GM19455 (cell line): ENCODE measurements at regions not wholly inside any gene's neighbourhood (a gene's known extent, or its start where the extent isn't known, plus 50 kb on each side); places are given as distances from the start of the nearest gene placed in this dataset.

Experiments
- ATAC-seq: cut with Tn5 transposase; IDR thresholded peaks from one replicate; pipeline ENCODE4 v1.9.1; 2021; ENCODE audit not compliant: unreplicated experiment

- ATAC-seq, result no peak
These were observed 99.8 kb upstream of the ADGRL2 start for GRCh38 chr1:81700728-81701470.

DNA sequence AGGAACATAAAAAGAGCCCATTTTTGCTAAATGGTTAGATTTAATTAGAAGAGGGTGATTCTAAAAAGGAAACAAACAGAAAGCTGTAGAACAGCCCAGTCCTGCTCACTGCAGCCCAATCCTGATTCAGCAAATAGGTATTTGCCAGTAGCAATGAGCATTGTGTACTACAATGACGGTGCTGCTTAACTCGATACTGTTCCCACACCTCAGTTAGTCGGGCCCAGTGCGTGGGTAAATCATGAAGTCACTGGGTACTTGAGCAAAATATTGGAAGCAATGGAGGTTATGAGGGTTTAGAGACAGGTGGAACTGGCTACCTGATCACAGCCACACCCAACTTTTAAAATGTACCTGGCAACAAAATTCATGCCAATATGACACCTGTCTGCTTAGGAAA lies 101.5 kb upstream of the ADGRL2 start:
- ATAC-seq, result no peak

GRCh38 chr1:81695741-81696140 lies 105.0 kb upstream of the ADGRL2 start:
- ATAC-seq, result no peak

GRCh38 chr1:81693316-81693715 lies 107.4 kb upstream of the ADGRL2 start:
- ATAC-seq, result no peak

- no peak for ATAC-seq
These were observed 109.9 kb upstream of the ADGRL2 start for GRCh38 chr1:81690676-81691453.

DNA sequence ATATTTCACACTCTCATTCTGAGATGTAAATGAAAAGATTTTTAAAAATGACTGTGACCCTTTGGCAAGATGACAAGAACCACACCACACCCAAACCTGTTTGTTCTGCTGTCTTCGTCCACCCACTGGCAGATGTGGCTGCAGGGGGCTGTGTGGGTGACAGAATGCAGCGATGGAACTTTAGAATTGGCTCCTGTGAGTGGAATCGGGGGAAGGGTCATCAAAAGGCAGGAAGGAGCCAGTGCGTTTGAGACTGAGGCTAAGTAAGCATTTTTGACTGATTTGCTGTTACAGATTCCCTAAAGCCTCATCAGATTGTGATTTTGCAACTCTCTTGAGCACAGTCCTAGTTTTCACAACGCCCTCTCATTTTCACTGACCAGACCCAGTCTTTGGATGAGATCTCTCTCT lies 111.2 kb upstream of the ADGRL2 start:
- ATAC-seq, result no peak

DNA sequence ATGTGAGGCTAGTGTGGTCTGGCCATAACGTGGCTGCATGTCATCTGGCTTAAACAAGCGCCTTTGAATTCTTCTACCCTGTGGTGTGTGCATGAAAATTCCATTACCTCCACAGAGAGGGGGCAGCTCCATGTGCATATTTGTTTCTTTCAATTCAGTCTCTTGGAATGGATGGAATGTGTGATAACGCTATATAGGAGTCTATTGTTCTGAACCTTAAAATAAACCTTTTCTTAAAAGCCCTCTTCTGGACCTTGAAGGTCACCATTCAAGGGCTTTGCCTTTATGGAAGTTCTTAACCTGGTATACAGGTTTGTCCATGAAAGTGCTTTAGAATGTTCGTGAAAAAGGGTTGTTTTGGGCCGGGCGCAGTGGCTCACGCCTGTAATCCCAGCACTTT lies 118.2 kb upstream of the ADGRL2 start:
- ATAC-seq, result no peak

DNA sequence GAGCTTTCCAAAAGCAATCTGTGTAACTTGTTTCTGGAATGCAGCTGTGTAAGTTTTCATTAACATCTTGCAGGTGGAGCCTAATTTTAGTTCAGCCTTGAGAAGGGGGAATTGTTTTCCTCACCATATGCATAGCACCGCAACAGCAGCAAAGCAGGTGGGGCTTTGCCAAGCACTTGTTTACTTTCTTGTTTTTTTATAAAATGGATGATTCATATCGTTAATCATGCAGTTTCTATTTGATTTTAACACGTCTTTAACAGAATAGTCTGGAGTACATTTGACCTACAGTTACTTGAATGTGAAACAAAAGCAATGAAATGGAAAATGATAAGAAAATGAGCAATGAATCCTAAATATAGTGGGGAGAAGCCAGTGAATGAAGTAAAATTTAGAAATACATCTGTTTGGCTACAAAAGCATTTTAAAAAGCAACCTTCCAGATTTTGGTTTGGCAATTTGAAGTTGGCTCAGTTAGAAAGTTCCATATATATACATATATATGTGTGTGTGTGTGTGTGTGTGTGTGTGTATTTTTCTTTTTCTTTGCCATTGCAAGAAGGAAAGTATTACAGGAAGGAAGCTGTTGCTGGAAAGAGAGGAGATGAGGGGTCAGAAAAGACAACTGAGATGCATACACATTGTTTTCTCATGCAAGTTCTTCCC lies 119.0 kb upstream of the ADGRL2 start:
- ATAC-seq, result no peak

GRCh38 chr1:81681114-81681513 lies 119.6 kb upstream of the ADGRL2 start:
- ATAC-seq, result no peak

DNA sequence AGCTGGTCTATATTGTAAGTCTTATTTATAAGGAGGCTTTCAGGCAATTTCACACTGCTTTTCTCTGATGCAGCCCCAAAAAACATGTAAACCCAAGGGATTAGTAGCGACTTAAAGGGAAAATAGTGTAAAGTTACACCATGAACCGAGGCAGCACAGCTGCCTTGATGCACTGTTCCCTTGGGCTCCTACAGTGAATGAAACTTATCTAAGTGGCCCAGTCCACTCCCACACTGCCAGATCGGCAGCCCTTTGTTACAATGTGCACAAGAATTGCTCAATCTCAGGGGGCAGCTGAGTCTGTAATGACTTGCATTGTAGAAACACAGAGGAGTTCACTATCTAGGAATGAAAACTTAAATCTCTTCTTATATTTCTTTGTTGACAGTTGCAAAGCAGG lies 120.8 kb upstream of the ADGRL2 start:
- no peak for ATAC-seq

DNA sequence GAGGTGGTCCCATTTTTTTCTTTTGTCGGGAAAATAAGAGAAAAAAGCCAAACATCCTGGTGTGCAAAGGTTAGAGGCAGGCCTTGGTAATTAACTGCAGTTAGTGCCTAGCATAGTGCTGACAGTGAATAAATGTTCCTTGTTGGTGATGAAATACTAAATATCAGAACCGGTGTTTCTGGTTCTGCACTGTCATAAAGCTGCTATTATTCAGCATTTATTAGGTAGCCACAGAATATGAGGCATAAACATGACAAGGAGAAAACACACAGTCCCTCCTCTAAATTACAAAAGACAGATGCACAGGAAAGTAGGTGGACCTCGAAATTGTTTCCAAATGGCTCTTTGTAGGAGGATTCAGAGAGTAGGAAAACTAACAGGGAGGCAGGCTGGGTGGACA lies 122.0 kb upstream of the ADGRL2 start:
- ATAC-seq, result no peak

DNA sequence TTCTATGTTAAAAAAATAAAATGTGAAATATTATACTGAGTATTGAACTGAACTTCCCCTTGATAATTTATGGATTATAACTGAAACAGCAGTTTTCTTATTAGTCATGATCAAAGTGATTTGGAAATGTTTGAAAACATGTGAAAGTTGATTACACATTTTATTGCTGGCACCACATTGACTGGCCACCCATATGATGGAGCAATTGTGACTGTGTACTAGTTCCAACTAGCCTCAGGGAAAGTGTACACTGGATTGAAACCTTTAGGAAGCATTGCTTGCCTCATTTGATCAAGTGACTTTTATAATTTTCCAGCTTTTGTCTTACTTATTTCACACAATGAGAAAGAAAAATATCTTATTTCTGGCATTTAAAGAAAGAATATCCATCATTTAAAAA lies 128.0 kb upstream of the ADGRL2 start:
- ATAC-seq, result no peak

DNA sequence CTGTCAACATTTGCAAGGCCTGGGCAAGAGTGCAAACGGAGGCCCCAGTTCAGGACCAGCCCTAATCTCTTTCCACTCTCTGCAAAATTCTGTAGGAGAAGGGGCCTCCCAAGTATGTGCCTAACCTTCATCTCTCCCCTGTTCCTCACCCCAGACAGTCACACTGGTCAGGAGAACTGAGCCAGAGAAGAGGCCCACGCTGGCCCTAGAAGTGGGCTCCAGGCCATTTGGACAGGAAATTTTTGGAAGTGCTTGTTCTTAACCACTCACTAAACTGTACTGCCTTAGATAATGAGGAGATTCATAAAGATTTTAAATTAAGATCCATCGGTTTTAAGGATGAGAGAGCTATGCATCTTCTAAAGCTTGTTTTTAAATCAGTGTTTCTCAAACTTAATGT lies 129.7 kb upstream of the ADGRL2 start:
- ATAC-seq, result no peak

DNA sequence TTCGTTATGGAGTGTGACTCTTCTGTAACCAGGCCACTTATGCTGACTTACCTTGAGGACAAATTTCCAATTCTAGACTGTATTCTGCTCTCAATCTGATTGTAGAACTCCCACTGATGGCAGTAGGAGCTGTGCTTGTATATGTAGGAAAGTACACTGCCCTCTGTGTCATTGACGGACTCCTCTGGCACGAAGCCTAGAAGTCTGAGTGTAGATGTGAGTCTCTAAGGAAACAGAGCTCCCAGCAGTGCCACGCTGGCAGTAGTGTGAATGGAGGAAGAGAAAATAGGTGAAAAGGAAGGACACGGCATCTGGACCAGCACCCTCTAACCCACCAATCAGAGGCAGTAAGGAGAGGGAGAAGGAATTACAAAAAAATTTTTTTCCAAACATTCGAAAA lies 130.4 kb upstream of the ADGRL2 start:
- ATAC-seq, result no peak

- no peak for ATAC-seq
These were observed 134.1 kb upstream of the ADGRL2 start for GRCh38 chr1:81666586-81666985.

- no peak for ATAC-seq
These were observed 136.4 kb upstream of the ADGRL2 start for GRCh38 chr1:81664341-81664740.

GRCh38 chr1:81662913-81663526 lies 137.7 kb upstream of the ADGRL2 start:
- ATAC-seq, result no peak

DNA sequence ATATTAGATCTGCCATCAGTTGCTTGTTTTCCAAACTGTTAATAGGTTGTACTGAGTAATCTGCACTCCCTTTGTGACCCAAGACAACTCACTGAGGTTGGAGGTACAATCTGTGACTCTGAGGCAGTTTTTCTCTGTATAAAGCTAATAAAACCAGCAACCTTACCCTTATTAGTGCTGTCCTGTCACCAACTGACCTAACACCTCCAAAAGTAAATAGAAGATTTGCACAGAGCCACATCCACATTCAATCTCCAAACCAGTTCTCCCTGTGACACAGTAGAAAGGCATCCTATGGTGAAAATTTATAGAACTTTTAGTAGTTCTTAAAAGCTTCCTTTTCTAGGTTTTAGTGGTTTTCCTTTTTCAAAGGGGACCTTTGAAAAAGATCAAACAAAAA lies 140.4 kb upstream of the ADGRL2 start:
- ATAC-seq, result no peak

- ATAC-seq, result no peak
These were observed 146.1 kb upstream of the ADGRL2 start for GRCh38 chr1:81654657-81655056.

- no peak for ATAC-seq
These were observed 146.6 kb upstream of the ADGRL2 start for GRCh38 chr1:81654147-81654546.

DNA sequence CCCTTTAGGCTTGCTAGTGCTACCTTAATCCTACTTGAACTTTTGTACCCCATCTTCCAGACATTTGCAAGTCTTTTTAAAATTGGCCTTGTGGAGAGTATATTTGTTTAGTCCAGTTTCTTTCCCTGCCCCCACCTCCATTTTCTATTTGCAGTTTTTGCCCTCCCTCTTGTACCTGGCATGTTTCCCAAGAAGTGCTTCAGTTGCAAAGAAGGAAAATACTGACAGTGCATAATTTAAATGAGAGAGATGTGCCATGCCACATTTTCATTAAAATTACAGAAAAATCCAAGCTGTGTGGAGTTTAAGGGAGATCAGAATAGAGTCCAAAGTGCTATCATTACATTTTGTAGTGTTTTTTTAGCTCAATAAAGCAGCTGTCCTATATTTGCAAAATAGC lies 150.0 kb upstream of the ADGRL2 start:
- ATAC-seq, result no peak

DNA sequence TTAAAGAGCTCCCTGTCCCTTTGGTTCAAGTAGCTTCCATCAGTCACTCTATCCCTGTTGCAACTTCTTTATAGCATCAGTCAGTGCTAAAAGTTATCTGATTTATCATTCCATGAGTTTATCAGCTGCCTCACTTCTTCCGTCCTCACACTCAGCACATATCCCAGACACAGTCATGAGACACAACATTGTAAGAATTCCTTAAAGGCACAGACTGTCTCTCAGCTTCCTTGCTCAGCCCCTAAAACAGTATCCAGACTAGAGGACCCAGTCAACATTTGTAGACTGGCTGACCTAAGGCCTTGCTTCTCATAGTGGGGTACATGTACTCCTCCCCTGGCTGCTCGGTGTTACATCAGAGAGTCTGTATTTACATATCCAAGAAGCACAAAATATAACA lies 164.9 kb upstream of the ADGRL2 start:
- ATAC-seq, result no peak
